NCI-H526 (cell line): ENCODE measurements at regions not wholly inside any gene's neighbourhood (a gene's known extent, or its start where the extent isn't known, plus 50 kb on each side); places are given as distances from the start of the nearest gene placed in this dataset.
"Not testable (repeated sequence)": the region's sequence is repeated elsewhere in the genome, so short reads cannot be mapped to it uniquely, and the experiment has no call there.

ENCODE experiments used
- DNase-seq, 2 experiments: peaks; one replicate each; lab custom pipeline; 2025; lab: John Stamatoyannopoulos, UW

DNA sequence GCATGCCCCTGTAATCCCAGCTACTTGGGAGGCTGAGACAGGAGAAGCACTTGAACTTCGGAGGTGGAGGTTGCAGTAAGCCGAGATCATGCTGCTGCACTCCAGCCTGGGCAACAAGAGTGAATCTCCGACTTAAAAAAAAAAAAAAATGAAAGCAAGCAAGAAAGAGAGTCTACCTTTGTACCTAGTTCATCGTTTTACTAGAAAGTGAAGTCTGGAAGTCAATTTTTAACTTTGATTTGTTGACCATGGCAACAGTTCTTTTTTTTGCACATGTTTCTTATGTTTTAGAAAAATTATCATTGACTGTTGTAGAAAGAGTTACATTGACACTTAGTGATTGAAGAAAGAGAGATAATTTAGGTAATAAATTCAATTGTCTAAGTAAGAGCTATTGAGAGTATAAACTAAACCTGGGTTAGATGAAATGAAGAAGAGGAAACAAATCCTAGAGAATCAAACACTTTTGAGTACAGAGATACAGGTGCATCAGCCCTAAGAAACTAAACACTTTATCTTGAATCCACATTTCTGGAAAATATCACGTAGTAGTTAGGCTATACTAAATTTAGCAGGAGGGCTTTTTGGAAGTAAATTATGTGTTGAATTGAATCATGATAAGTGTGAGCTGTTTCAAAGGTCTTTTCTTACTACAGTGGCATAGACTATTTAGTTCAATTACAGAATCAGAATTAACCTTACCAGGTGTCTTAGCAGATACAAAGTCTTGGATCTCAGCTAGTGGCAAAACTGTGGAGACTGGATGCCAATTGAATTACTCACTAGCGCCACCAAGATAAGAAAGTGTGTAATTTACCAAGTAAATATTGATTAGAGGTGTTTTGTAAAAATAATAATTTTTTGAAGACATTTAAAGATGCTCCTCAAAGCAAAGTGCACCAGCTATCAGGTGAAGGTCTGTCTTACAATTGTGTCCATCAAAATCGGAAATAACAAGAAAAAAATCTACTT lies 303.4 kb upstream of the NRXN1 start:
- DNase-seq: no peak

DNA sequence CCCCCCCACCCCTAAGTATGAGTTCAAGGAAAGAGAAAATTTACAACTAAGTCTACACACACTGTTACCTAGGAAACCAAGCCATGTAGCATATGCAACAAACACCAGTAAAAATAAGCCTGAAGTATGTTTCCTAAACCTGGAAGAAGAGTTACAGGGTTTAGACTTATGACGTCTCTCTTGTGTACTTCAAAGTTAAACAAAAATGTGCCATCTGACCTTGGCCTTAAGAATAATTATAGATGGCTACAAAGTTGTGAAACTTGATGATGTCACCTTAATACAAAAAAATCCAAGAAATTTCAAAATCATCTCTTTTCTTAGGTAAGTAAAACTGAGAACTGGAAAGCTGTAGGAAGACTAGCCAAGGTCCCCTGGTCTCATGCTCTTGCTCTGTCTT lies 297.6 kb upstream of the NRXN1 start:
- no peak for DNase-seq

- no peak for DNase-seq
These were observed 292.1 kb upstream of the NRXN1 start for GRCh38 chr2:51324051-51324450.

DNA sequence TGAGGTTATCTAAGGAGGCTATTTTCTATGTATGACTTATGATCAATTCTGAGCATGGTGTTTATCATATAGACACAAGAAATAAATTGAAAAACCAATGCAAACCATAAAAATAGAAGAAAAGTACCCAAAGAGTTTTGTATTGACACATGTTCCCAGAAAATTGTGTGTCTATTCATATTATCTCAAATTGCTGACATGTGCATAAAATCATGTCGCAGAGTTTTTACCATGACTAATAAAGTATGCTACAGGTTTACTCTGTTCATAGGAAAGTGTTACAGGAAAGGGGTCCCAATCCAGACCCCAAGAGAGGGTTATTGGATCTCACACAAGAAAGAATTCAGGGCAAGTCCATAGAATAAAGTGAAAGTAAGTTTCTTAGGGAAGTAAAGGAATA lies 290.7 kb upstream of the NRXN1 start:
- DNase-seq: no peak

DNA sequence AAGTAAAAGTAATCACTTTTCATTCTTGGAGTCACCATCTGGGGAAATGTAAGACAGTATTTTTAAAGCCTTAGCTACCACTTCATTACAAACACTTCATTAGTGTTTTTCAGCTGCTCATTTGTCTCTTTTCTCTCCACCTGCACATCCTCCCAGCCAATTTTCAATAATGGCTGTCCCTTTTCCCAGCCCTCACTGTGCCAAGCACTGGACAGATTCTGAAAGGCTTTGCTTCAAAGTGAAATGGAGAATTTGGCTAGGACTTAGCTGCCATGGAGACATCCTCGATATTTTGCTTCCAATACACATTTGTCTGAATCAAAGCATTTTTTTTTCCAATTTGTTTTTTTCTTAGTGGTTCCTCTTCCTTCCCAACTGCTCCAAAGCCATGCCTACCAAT lies 272.4 kb upstream of the NRXN1 start:
- no peak for DNase-seq

- DNase-seq: no peak
These were observed 269.4 kb upstream of the NRXN1 start for GRCh38 chr2:51301381-51301780.

- DNase-seq: no peak
These were observed 267.4 kb upstream of the NRXN1 start for GRCh38 chr2:51299370-51299769.

GRCh38 chr2:51297488-51297887 lies 265.6 kb upstream of the NRXN1 start:
- DNase-seq: peak in 1 of 2 experiments; percentile 13

GRCh38 chr2:51293566-51294200 lies 261.8 kb upstream of the NRXN1 start:
- DNase-seq: no peak

- DNase-seq: no peak
These were observed 260.0 kb upstream of the NRXN1 start for GRCh38 chr2:51291762-51292551.

- no peak for DNase-seq
These were observed 258.8 kb upstream of the NRXN1 start for GRCh38 chr2:51290725-51291124.

DNA sequence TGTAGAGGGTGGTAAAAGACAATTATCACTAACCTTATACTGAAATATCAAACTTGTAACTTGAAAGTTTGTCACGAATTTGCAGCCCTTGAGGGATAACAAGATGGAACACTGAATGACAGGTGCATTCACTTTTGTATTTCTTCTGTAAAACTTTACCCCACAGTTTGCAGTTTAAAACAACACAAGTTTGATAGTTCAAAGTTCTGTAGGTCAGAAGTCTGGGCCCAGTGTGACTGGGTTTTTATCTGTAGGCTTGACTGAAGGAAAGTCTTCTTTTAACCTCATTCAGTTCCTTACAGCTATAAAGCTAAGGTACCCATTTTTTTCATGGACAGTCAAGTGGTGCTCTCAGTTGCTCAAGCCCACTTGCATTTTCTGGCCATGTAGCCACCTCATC lies 257.1 kb upstream of the NRXN1 start:
- DNase-seq: no peak

DNA sequence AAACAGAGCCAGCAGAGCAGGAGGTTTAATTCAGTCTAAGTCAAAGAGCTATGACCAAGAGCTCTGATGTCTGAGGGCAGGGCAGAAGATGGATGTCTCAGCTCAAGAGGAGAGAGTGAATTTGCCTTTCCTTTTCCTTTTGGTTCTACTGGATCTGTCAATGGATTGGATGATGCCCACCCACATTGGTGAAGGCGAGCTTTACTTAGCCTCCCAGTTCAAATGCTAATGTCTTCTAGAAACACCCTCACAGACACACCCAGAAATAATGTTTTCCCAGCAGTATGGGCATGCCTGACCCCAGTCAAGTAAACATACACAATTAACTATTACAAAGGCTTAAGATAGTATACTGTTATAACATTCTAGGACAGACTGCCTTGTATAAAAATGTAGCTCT lies 236.3 kb upstream of the NRXN1 start:
- DNase-seq: no peak

GRCh38 chr2:51265539-51265938 lies 233.6 kb upstream of the NRXN1 start:
- DNase-seq: no peak

- DNase-seq: peak; percentile 17 to 39
These were observed 232.0 kb upstream of the NRXN1 start for GRCh38 chr2:51263951-51264350.

- DNase-seq: not testable (repeated sequence)
These were observed 231.2 kb upstream of the NRXN1 start for GRCh38 chr2:51263101-51263500.

GRCh38 chr2:51258301-51258700 lies 226.4 kb upstream of the NRXN1 start:
- DNase-seq: no peak

DNA sequence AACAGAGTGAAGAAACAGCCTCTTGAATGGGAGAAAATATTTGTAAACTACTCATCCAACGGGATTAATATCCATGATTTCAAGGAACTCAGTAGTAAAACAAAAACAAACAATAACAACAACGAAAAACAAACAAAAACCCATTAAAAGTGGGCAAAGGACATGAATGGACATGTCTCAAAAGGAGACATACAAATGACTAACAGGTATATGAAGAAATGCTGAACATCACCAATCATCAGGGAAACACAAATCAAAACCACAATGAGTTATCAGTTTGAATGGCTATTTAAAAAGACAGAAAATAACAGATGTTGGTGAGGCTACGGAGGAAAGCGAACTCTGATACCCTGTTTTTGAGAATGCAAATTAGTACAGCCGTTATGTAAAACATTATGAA lies 224.8 kb upstream of the NRXN1 start:
- peak; percentile 26 to 37 for DNase-seq

DNA sequence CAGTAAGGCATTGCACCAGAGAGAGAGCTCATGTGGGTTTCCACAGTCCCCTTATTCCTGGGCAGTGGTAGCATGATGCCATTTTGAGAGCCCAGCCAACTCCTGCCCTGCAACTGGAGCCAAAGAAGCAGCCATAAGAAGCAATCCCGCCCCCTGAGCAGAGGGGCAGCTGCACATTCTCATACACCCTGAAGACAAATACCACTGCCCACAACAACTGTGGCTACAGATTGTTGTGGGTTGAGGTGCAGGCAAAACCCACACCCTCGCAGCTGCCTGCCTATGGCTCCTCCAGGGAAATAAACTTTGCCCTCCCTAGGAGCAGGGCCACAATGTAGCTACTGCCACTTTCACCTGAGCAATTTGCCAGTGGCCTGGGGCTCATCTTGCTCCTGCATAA lies 219.4 kb upstream of the NRXN1 start:
- DNase-seq: no peak

DNA sequence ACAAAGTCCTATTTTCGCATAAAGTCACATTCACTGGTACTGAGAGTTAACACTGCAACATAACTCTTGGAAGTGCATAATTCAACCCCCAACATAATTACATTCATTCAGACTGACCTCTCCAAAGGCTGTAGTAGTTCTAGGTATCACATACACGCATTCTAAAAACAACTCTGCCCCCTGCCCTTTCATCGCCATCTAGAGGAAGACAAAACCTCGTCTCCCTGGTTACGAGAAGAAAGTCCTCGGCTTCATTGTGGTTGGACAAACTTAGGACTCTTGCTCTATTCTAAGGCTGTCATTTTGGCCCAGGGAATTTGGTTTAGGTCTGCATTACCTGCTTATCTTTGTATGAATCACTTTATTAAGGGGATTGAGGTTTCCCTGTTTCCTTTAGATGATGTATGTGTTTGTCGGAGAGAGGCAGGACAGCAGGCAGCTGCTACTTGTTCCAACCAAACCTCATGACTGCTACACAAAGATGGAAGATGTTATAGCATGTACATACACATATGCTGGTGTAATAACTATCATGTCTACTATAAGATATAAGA lies 215.4 kb upstream of the NRXN1 start:
- no peak for DNase-seq

GRCh38 chr2:51243892-51244535 lies 212.1 kb upstream of the NRXN1 start:
- DNase-seq: no peak
